Brain microvascular endothelial cell (primary cell): ENCODE measurements at regions not wholly inside any gene's neighbourhood (a gene's known extent, or its start where the extent isn't known, plus 50 kb on each side); places are given as distances from the start of the nearest gene placed in this dataset.

ENCODE experiments used
- DNase-seq: peaks from one replicate; pipeline ENCODE4 v3.0.0-alpha.2; 2020
- H3K27ac ChIP-seq: fragments of 250-450 bp; sonication (Bioruptor Pico); 2 replicates; pipeline ENCODE4 v1.5.1; 2020; ENCODE audit warnings: mild to moderate bottlenecking, moderate library complexity
- H3K27me3 ChIP-seq: fragments of 250-450 bp; sonication (Bioruptor Pico); replicated peaks from 2 replicates; pipeline ENCODE4 v1.5.1; 2020; ENCODE audit warnings: mild to moderate bottlenecking
- H3K36me3 ChIP-seq: fragments of 250-450 bp; sonication (Bioruptor Pico); replicated peaks from 2 replicates; pipeline ENCODE4 v1.5.1; 2020; ENCODE audit warnings: mild to moderate bottlenecking
- H3K4me3 ChIP-seq: 2 replicates; pipeline ENCODE4 v1.5.1; 2011; ENCODE audit warnings: low read depth, mild to moderate bottlenecking, control low read depth, low read length, moderate library complexity
- in situ Hi-C: cut with HindIII; loops from 2 replicates; pipeline ENCODE4 v1.10.0; 2017; ENCODE audit warnings: low sequenced_read_pairs, low pct_ligation_motif_present
- TF ChIP-seq, protein P1 (sequence below): IDR thresholded peaks from 2 replicates; pipeline ENCODE4 v1.5.1; 2011; ENCODE audit warnings: low read depth, mild to moderate bottlenecking, moderate library complexity, low read length, control low read depth, inconsistent platforms; ENCODE audit errors: missing control alignments

DNA sequence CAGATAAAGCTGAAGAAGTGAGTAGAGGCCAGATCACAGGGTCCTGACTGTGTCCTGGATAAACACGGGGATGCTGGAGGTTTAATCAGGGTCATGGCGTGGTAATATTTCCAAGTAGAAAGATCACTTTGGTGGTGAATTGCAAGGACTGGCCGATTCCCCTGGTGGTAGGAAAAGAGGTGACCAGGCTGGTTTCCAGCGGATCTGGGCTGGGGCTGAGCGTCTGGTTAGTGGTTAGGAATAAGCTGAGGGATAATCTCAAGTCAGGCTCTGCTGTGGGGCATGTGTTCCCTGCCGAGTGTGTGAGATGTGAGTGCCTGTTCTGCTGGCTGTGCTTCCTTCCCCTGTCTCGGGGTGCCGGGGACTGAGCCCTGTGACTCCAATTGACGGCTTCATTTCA, 484.0 kb downstream of the TSN start:
- no peaks in the 10 kb centered on the region for H3K36me3 ChIP-seq
- H3K27me3 ChIP-seq: no peaks in the 10 kb centered on the region
- DNase-seq: no peak
- no peak overlapping the region for H3K4me3 ChIP-seq
- in situ Hi-C loops: no loop called here
- TF ChIP-seq, protein P1, sequence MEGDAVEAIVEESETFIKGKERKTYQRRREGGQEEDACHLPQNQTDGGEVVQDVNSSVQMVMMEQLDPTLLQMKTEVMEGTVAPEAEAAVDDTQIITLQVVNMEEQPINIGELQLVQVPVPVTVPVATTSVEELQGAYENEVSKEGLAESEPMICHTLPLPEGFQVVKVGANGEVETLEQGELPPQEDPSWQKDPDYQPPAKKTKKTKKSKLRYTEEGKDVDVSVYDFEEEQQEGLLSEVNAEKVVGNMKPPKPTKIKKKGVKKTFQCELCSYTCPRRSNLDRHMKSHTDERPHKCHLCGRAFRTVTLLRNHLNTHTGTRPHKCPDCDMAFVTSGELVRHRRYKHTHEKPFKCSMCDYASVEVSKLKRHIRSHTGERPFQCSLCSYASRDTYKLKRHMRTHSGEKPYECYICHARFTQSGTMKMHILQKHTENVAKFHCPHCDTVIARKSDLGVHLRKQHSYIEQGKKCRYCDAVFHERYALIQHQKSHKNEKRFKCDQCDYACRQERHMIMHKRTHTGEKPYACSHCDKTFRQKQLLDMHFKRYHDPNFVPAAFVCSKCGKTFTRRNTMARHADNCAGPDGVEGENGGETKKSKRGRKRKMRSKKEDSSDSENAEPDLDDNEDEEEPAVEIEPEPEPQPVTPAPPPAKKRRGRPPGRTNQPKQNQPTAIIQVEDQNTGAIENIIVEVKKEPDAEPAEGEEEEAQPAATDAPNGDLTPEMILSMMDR: no peak
- no peak overlapping the region for H3K27ac ChIP-seq

DNA sequence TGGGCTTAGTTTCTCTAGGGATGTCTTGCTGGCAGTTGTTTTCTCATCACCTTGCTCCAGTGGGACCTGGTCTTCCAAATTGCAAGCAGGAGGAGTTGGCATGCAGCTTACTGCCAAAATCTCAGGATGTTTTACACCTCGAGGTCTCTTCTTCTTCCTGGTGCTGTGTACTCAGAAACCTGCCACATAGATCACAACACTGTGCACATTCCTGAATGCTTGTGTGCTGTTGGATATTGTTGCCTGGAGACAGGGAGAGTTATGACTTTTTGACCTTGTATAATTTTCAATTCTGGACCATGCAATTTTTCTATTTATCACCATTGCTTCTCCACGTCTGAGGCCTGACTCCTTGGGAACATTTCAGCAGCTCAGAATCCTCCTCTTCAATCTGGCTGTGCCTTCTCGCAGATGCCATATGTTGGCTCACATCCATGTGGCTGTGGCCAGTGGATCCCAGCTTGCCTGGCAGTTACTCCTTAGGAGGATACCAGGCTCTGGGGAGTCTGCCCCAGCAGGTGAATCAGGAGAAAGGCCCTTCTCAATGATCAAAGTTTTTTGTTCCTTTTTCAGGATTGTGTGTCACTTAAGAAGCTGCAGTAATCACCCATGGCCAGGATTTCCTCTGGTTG, 489.3 kb downstream of the TSN start:
- in situ Hi-C loops: no loop called here
- H3K36me3 ChIP-seq: no peaks in the 10 kb centered on the region
- no peak overlapping the region for H3K4me3 ChIP-seq
- no peak for DNase-seq
- no peaks in the 10 kb centered on the region for H3K27me3 ChIP-seq
- H3K27ac ChIP-seq: no peak overlapping the region
- TF ChIP-seq, protein P1: no peak

DNA sequence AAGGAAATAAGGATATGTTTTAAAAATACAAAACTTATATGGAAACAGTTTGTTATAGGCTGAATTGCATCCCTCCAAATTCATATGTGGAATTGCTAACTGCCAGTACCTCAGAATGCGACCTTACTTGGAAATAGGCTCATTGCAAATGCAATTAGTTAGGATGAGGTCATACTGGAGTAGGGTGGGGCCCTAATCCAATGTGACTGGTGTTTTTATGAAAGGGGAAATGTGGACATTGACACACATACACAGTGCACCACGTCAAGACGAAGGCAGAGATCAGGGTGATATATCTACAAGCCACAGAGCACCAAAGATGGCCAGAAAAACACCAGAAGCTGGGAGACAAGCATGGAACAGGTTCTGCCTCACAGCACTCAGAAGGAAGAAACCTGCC, 494.2 kb downstream of the TSN start:
- TF ChIP-seq, protein P1: no peak
- in situ Hi-C loops: no loop called here

DNA sequence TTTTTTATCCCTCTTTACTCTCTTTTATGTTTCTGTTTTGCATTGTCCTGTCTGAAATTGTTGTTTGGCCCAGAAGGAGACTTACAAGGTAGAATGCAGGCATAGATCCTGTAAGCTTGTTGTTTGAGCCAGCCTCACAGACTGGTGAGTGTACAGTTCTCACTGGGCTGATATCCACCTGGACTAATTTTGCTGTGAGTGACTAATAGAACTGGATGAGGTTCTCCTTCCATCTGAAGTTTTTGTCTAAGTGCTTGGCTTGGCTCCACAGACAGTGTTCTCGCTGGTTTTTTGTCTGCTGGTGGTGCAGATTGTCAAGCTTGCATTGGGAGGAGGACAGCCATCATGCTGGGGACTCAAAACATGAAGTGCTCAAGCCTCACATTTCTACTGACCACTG, 495.7 kb downstream of the TSN start:
- Histone ChIP-seq H3K27me3 (no peaks in the 10 kb centered on the region), H3K27ac (no peak overlapping the region), H3K4me3 (no peak overlapping the region), H3K36me3 (no peaks in the 10 kb centered on the region)
- no peak for DNase-seq
- in situ Hi-C loops: no loop called here
- TF ChIP-seq, protein P1: no peak

More for the DNA sequence above, 494.2 kb downstream of the TSN start:
- H3K36me3 ChIP-seq: no peaks in the 10 kb centered on the region
- no peak overlapping the region for H3K27ac ChIP-seq
- no peak for DNase-seq
- H3K27me3 ChIP-seq: no peaks in the 10 kb centered on the region
- H3K4me3 ChIP-seq: no peak overlapping the region

DNA sequence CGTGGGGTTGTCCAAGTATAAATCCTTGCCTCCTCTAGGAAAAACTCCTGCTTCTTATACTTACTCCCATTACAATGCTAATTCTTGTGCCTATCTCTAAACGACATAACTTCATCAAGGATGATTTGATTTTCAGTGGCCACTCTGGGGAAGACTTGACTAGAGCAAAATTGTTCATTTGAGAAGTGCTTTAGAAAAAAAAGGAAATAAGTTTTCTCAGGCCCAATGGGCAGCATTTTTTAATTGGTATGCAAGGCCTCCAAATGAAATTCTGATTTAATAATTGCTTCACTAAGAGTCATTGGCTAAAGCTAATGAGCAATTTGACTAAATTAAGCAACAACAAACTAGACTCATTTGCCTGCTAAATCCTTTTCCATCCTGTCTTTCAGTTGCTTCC, 496.1 kb downstream of the TSN start:
- DNase-seq: no peak
- no peaks in the 10 kb centered on the region for H3K36me3 ChIP-seq
- no peak overlapping the region for H3K4me3 ChIP-seq
- no peak overlapping the region for H3K27ac ChIP-seq
- no peaks in the 10 kb centered on the region for H3K27me3 ChIP-seq
- TF ChIP-seq, protein P1: no peak
- in situ Hi-C loops: no loop called here

DNA sequence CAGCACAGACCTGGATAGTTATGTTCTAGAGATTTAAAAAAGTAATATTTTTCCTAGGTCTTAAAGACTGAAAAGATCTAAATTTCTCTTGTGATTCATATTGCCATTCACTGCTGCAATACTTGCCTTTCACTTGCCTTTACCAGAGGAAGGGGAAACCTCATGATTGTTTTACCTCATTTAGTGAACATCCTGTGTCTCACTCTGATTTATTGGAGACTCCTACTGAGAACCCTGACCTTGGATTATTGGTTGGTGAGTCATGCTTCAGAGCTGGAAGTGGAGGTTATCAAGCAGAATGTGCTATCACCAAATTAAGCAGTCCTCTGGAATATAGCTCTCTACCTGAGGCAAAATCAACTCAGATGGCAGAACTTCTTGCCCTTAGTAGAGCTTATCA, 500.5 kb downstream of the TSN start:
- in situ Hi-C loops: no loop called here
- DNase-seq: no peak
- Histone ChIP-seq H3K27me3 (no peaks in the 10 kb centered on the region), H3K36me3 (no peaks in the 10 kb centered on the region), H3K4me3 (no peak overlapping the region), H3K27ac (no peak overlapping the region)
- TF ChIP-seq, protein P1: no peak
